ENCODE measurements at regions not wholly inside any gene's neighbourhood (a gene's known extent, or its start where the extent isn't known, plus 50 kb on each side); places are given as distances from the start of the nearest gene placed in this dataset.

DNA sequence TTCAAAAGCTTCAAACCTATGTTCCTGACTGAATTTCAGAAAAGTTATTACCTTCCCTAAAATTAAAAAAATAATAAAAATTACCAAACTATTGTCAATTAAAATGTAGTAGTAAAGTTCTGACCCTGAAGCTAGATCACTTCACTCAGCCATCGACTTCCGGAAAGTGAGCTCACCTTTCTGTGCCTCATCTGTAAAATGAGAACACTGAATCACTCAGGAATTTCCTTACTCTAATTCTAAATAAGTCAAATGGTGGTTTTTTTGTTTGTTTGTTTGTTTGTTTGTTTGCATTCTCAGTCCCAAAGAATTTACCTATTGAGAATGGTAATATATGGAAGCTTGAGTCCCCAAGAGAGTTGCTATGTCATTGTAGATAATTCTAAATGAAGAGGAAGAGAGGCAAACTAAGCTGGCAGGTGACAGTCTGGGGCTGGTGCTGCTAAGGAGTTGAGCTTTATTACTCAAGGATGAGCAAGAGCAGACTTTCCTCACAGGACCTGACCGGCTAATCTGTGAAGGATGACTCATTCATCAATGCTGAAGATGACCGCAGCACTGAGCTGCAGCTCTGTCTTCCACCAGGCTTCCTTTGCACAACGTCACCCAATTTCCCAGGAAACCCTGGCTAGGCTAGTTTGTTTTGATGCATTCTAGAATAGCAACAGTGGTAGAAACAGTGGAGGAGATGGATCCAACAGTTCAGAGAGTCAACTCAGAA, 248.8 kb downstream of the RAB38 start:
- TF ChIP-seq, protein P1, sequence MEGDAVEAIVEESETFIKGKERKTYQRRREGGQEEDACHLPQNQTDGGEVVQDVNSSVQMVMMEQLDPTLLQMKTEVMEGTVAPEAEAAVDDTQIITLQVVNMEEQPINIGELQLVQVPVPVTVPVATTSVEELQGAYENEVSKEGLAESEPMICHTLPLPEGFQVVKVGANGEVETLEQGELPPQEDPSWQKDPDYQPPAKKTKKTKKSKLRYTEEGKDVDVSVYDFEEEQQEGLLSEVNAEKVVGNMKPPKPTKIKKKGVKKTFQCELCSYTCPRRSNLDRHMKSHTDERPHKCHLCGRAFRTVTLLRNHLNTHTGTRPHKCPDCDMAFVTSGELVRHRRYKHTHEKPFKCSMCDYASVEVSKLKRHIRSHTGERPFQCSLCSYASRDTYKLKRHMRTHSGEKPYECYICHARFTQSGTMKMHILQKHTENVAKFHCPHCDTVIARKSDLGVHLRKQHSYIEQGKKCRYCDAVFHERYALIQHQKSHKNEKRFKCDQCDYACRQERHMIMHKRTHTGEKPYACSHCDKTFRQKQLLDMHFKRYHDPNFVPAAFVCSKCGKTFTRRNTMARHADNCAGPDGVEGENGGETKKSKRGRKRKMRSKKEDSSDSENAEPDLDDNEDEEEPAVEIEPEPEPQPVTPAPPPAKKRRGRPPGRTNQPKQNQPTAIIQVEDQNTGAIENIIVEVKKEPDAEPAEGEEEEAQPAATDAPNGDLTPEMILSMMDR (IDR thresholded peaks at IDR 0.05), result no peak

DNA sequence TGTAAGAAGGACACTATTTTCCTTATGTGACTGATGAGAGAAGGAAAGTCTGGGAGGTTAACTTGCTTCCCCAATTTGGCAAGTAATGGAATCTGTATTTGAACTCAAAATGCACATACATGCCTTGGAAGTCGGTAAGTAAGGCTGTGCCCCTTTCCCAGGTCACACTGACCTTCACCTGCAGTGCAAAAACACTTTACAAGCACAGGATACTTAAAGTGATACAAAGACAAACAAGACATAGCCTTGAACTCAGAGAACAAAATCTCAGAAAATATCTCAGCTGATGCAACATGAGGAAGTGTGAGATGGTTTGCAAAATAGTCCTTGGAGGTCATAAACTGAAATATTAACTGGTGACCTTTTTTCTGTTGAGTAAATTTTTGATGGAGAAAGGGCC, 251.1 kb downstream of the RAB38 start:
- TF ChIP-seq, protein P1 (IDR thresholded peaks at IDR 0.05), result no peak

DNA sequence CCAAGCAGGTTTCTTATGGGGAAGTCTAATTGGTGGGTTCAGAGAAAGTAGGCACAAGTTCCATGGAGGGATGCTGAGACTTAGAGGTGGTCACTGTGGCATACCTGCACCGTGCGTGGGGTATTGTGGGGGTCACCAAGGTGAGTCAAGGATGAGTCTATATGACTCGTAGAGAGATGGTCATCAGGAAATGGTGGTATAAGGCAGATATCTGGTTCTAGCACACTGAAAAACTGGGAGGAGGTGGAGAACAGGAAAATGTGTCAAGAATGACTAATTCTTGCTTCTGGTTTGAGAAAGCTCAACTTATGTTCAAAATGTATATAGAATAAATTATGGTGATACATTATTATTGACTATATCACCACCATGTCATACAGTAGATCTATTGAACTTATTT, 258.1 kb downstream of the RAB38 start:
- TF ChIP-seq, protein P1 (IDR thresholded peaks at IDR 0.05), result no peak

DNA sequence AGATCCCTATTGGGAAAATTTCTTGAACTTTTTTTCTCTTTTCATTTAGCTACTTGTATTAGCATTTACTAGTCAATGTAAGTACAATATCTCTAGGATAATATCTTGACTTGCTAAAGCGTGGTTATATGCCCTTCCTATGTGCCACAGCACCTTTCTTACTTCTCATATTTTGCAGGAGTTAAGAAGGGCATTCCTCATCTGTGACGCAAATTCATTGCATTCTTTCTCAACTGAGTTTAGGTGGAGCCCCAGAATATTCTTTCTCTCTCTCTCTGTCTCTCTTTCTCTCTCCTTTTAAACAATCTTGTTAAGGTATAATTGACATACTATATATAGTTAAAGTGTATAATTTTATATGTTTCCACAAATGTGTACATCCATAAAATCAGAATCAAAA, 266.1 kb downstream of the RAB38 start:
- TF ChIP-seq, protein P1 (IDR thresholded peaks at IDR 0.05), result no peak

DNA sequence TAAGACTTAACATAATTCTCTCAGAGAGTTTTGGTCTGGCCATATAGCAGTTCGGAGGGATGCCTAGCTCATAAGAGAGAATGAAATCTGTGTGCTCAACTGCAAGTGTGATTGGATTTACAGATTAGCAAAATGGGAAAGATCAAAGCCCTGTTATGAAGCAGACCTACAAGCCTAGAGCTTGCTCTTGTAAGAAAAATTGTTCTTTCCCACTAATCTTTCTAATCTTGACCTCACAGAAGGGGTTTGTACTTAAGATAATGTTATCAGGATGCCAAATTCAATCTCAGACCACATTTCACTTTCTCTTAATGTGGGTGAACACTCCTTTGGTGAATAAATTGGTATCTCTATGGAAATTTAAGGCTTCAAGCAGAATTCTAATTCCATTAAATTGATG, 267.2 kb downstream of the RAB38 start:
- TF ChIP-seq, protein P1 (IDR thresholded peaks at IDR 0.05), result no peak

DNA sequence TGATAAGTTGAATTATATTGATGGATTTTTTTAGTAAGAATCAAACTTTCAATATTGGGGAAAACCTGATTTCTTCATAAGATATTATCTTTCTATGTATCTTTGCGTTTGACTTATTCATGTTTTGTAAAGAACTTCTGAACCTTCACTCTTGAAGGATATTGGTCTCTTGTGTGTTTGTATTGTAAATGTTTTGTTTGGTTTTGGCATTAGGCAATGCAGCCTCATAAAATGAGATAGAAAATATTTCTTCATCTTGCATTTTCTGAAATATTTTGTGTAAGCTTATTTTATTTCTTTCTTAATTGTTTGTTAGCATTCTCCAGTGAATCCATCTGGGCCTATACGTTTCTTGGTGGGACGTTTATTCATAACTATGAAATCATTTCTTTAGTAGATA, 271.9 kb downstream of the RAB38 start:
- TF ChIP-seq, protein P1 (IDR thresholded peaks at IDR 0.05), result no peak

DNA sequence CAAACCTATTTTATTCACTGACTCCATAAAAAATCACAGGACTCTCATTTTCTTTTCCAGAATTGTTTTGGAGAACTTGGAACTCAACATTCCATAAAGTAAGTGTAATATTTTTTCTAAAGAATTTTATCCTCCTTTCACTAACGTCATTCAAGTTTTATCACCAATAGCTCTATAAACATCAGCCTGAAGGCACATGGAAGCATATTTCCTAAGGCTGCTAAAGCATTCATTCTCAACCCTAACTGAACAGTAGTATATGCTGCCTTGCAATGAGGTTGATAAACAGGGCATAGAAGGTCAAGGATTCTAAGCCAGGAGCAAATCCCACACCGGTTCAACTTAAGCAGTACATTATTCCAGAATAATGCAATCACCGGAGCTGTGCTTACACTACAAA, 273.9 kb downstream of the RAB38 start:
- TF ChIP-seq, protein P1 (IDR thresholded peaks at IDR 0.05), result no peak

DNA sequence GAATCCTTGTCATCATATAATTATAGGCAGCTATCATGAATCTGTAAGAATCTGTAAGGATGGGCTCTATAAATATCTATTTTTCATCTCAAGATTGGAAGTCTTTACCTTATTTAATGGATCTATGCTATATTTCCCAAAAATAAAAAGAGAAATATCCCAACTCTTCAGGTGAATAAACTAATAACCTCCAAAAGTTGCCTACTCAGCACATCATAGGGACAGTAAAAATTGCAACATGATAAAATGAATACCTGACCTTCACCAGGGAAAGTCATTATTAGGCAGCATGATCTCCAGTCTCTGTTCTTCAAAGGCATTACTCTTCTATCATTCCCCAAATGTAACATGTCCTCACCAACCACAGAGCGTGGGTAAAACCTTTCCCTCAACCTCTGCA, 277.3 kb downstream of the RAB38 start:
- TF ChIP-seq, protein P1 (IDR thresholded peaks at IDR 0.05), result no peak

Measured in LNCAP (cell line).